ENCODE measurements at regions not wholly inside any gene's neighbourhood (a gene's known extent, or its start where the extent isn't known, plus 50 kb on each side); places are given as distances from the start of the nearest gene placed in this dataset.

DNA sequence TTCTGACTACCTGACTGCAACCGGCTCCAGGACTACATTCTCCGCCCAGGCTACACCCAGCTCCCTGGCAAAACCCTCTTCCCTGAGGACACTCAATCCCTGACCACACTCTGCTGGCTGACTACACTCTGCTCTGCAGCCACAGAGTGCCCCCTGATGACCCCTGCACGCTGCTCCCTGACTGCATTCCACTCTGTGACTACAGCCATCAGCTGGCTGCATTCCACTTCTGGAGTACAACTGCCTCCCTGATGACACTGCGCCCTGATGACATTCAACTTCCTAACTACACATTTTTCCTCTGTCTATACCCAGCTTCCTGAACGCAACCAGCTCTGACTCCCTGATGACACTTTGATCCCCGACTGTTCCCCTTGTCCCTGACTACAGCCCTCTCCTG lies 71.3 kb upstream of the NRXN1 start:
- DNase-seq (ENCODE audit: low read depth) = no peak

DNA sequence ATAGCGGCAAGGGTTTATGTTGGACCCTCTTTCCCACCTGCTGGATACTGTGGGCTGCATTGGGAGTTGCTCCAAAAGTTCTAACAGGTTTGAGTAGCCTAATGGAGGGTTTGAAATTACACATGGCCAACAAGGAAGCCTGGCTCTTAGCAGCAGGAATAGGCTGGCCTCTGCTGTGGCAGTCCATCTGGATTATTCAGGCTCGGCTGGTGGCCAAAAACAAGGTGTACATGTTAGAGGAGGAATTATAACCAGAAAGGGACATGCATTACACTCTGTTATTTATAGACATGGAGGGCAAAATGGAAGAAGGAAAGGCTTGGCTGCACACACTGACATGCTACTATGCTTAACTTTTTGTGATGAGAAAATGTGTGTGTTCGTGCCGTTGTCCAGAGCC lies 61.1 kb upstream of the NRXN1 start:
- DNase-seq (ENCODE audit: low read depth) = no peak

DNA sequence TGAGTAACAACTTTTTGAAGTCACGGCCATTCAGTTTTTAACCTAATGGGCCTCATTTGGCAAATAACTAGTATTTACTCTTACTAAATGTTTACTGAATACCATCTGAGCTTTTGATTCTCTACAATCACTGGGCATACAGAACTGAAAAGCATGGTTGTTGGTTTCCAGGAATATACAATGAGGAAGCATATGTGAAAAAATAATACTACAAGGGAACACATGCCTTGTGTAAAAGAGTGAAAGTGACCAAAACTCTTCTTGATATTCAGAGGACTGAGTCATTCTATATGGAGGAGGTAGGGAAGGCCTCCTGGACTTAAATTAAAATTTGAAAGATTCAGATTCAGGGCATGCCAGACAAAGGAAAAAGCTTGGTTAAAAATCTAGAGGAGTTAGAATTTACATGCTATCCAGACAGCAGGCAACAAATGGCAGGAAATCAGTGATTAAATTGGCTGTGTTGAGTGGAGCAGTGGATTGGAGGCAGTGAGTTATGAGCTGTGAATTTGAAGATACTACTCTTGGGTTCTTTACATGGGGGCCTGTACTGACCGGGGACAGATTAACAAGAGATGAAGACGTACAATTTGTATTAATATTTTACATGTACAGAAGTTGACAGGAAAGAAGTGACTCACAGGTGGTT lies 53.6 kb upstream of the NRXN1 start:
- DNase-seq (ENCODE audit: low read depth) = no peak

DNA sequence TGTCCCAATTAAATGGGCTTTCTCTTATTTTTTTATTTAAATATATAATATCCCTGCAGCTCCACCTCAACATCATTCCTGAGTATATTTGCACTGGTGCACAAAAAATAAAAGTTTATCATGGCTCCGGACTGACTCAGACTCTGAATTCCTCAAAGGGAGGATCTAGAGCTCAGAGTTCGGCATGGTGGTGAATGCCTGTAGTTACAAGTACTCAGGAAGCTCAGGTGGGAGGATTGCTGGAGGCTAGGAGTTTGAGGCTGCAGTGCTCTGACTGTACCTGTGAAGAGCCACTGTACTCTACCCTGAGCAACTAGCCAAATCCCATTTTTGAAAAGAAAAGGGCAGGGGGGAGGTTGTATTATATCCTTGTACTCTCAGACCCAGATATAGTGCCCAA lies 52.8 kb upstream of the NRXN1 start:
- DNase-seq (ENCODE audit: low read depth) = no peak

All from fibroblast of the conjunctiva (primary cell).